Calu3 (cell line): ENCODE measurements at regions not wholly inside any gene's neighbourhood (a gene's known extent, or its start where the extent isn't known, plus 50 kb on each side); places are given as distances from the start of the nearest gene placed in this dataset.

Source experiments
- BruUV-seq: library from RNA; stranded (reverse); fragments of 400-500 nt; replicated peaks from 2 replicates; lab custom pipeline; 2021; lab: Mats Ljungman, UMichigan
- CTCF ChIA-PET: fragments of 300-600 bp; sonication (Branson Sonifier 250); formaldehyde crosslinking; loops from one replicate; lab custom pipeline; 2022; ENCODE audit warnings: antibody characterized with exemption; lab: Charles Lee
- DNase-seq: peaks from one replicate; pipeline ENCODE4 v3.0.0; 2022
- H3K27ac Mint-ChIP-seq: one replicate; pipeline ENCODE4 v1.8.0; 2022; ENCODE audit warnings: mixed read lengths; ENCODE audit not compliant: unreplicated experiment
- H3K27me3 Mint-ChIP-seq: one replicate; pipeline ENCODE4 v1.8.0; 2022; ENCODE audit warnings: mixed read lengths; ENCODE audit not compliant: unreplicated experiment
- H3K36me3 Mint-ChIP-seq: one replicate; pipeline ENCODE4 v1.8.0; 2022; ENCODE audit warnings: mild to moderate bottlenecking, moderate library complexity, mixed read lengths; ENCODE audit not compliant: insufficient read depth, unreplicated experiment
- H3K4me1 Mint-ChIP-seq: one replicate; pipeline ENCODE4 v1.8.0; 2022; ENCODE audit warnings: mild to moderate bottlenecking, low read depth, mixed read lengths; ENCODE audit not compliant: unreplicated experiment
- H3K4me3 Mint-ChIP-seq: one replicate; pipeline ENCODE4 v1.8.0; 2022; ENCODE audit warnings: mild to moderate bottlenecking, low read depth, moderate library complexity, mixed read lengths; ENCODE audit not compliant: unreplicated experiment
- H3K9me3 Mint-ChIP-seq: one replicate; pipeline ENCODE4 v1.8.0; 2022; ENCODE audit warnings: low read depth, mixed read lengths; ENCODE audit not compliant: unreplicated experiment
- CTCF ChIP-seq: fragments of 200-600 bp; IDR thresholded peaks from one replicate; pipeline ENCODE4 v1.8.0; 2022; ENCODE audit warnings: antibody characterized with exemption; ENCODE audit not compliant: unreplicated experiment
- intact Hi-C: fragments of 100-400 bp; cut with micrococcal nuclease; formaldehyde crosslinking; loops from one replicate; pipeline ENCODE4 v1.10.0; 2022; ENCODE audit not compliant: unreplicated experiment

DNA sequence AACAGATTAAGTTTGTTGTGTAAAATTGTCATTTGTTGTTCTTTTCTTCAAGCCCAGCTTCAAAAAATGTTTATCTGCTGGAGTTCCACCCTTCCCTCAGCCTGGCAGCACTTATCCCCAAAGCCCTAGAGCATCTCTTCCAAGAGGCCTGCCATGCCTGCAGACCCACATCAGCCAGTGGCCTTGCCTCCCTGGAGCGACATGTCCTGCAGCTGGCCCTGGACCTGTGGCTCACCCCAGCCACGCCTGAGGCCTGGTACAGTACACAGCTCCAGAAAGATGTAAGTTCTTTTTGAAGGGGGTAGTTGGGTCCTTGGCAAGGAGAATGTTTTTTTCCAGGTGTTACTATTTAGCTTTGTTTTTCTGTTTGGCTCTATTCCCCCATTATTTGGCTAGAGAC, 124.8 kb downstream of the CD164 start:
- Mint-ChIP-seq H3K4me3 (no peak overlapping the region), H3K27ac (no peak overlapping the region), H3K36me3 (peaks cover 4% of the 10 kb centered on the region), H3K9me3 (no peaks in the 10 kb centered on the region), H3K27me3 (no peaks in the 10 kb centered on the region), H3K4me1 (peaks cover 14% of the 10 kb centered on the region)
- no peak for DNase-seq
- CTCF ChIA-PET, result interaction anchor here (1.0 to 1.5 kb wide), 2 partner anchors 15 to 27 kb away, joined by 3 read pairs; no protein-coding TSS in a partner anchor
- no TSS peak for BruUV-seq
- no peak for TF ChIP-seq CTCF
- intact Hi-C loops, result no loop called here

DNA sequence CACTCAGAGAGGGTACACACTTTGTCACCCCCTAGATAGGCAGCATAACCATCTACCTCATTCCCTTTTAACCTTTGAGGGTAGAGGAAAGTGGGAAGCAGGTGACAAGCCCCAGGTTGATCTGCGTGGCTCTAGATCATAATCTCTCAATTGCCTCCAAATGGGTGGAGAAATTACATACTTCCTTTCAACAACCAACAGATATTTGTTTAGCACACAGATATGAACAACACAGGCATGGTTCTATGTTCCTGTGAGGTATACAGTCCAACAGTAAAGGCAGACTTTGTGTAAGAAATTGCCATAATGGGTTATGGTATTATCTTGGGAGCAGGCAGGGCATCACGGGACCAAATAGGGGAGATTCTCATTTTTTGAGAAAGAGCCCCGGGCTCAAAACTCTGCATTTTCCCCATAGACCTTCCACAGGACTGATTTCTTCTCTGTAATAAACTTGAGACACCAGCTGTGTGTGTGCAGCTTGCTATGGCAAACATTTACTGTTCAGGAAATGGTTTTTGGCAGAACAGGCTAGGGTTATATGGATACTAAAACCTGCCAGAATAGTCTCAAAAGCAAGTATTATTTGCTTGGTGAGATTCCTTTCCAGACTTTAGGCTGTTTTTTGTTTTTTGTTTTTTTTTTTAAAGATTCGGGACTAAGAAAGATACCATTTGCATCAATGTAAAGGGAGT, 126.2 kb downstream of the CD164 start:
- H3K4me1 Mint-ChIP-seq, result peaks cover 17% of the 10 kb centered on the region
- intact Hi-C loops, result no loop called here
- H3K4me3 Mint-ChIP-seq, result no peak overlapping the region
- CTCF ChIA-PET, result no interaction called here
- no peaks in the 10 kb centered on the region for H3K27me3 Mint-ChIP-seq
- no peak for DNase-seq
- H3K27ac Mint-ChIP-seq, result no peak overlapping the region
- no peak for TF ChIP-seq CTCF
- H3K36me3 Mint-ChIP-seq, result peaks cover 4% of the 10 kb centered on the region
- no peaks in the 10 kb centered on the region for H3K9me3 Mint-ChIP-seq
- no TSS peak for BruUV-seq

DNA sequence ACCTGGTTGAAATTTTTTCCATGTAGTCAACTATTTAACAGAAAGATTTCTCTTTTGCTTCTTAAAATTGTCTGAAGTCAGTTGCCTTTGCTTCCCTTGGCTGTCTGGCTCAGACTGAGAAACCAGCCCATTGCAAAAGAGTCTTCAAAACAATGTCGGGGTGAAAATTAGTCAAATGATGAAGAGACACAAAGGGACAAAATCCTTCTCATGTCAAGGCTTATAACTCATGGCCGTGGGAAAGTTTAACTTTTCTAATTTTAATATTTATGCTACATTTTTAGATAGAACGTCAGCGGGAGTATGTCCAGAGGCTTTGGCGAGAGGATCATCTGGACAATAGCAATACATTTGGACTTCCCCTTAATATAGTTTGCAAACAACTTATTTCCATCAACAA, 127.2 kb downstream of the CD164 start:
- Mint-ChIP-seq H3K4me3 (no peak overlapping the region), H3K9me3 (no peaks in the 10 kb centered on the region), H3K36me3 (peaks cover 4% of the 10 kb centered on the region), H3K27ac (no peak overlapping the region), H3K27me3 (no peaks in the 10 kb centered on the region), H3K4me1 (peaks cover 17% of the 10 kb centered on the region)
- BruUV-seq, result no TSS peak
- intact Hi-C loops, result no loop called here
- CTCF ChIA-PET, result no interaction called here
- no peak for DNase-seq
- no peak for TF ChIP-seq CTCF

DNA sequence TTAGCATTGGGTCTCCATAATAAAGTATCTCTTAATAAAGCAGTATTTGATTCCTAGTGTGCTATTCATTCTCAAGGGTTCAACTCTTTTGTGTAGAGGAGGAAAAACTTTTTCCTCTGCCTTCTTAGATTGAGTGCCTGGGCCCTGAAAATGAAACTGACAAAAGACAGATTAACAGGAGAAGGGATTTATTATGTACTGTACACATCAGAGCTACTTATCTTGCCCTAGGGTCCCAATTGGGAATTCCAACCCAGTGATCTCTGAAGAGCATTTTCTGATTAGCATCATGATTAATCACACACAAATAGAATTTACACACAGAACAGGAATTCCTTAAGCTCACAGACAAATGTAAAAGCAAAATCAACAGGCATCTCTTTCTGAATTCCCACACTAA, 128.9 kb downstream of the CD164 start:
- no peaks in the 10 kb centered on the region for H3K9me3 Mint-ChIP-seq
- BruUV-seq, result no TSS peak
- TF ChIP-seq CTCF, result no peak
- H3K27ac Mint-ChIP-seq, result no peak overlapping the region
- DNase-seq, result no peak
- H3K4me3 Mint-ChIP-seq, result no peak overlapping the region
- intact Hi-C loops, result loop anchor here (2.0 kb wide), 1 partner anchor 41 kb away; no protein-coding TSS in a partner anchor
- H3K4me1 Mint-ChIP-seq, result peaks cover 17% of the 10 kb centered on the region
- peaks cover 4% of the 10 kb centered on the region for H3K36me3 Mint-ChIP-seq
- no peaks in the 10 kb centered on the region for H3K27me3 Mint-ChIP-seq
- CTCF ChIA-PET, result interaction anchor here (1.0 kb wide), 1 partner anchor 12 kb away, joined by 4 read pairs; no protein-coding TSS in a partner anchor
